ENCODE measurements at regions not wholly inside any gene's neighbourhood (a gene's known extent, or its start where the extent isn't known, plus 50 kb on each side); places are given as distances from the start of the nearest gene placed in this dataset.
A peak's percentile ranks its signal among the peaks of the same experiment; 100 is the strongest.
"Not testable (repeated sequence)": the region's sequence is repeated elsewhere in the genome, so short reads cannot be mapped to it uniquely, and the experiment has no call there.

DNA sequence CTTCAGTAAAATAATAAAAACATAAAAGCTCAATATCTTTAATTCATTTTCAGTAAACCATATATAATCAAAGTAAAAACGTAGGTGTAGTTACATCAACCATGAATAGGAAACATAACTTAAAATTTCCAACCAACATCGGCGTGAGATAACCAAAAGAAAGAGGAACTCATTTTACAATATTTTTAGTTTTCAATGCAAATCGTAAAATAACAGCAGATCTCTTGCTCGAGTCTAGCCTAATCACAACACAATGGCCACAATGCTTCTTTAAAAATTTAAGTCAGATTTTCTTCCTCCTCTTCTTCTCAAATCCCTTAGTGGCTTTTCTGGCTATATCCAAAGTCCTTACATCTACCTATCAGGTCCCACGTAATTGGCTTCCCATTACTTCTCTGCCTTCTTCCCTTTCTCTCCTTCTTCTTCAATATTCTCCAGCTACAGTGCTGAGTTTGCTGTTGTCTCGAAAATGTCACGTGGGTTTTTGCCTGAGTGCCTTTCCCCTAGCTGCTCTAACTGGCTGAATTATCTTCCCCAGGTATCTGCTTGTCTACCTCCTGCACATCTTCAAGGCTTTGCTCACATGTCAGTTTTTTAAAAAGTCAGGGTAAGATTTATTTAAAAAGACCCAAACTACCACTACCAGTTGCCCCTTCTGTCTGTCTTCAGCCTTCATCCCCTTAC is 90.9 kb upstream of the BANK1 start:
- H3K9me3 Mint-ChIP-seq (ENCODE audit: low read depth): no peaks in the 10 kb centered on the region
- TF ChIP-seq, protein P1, sequence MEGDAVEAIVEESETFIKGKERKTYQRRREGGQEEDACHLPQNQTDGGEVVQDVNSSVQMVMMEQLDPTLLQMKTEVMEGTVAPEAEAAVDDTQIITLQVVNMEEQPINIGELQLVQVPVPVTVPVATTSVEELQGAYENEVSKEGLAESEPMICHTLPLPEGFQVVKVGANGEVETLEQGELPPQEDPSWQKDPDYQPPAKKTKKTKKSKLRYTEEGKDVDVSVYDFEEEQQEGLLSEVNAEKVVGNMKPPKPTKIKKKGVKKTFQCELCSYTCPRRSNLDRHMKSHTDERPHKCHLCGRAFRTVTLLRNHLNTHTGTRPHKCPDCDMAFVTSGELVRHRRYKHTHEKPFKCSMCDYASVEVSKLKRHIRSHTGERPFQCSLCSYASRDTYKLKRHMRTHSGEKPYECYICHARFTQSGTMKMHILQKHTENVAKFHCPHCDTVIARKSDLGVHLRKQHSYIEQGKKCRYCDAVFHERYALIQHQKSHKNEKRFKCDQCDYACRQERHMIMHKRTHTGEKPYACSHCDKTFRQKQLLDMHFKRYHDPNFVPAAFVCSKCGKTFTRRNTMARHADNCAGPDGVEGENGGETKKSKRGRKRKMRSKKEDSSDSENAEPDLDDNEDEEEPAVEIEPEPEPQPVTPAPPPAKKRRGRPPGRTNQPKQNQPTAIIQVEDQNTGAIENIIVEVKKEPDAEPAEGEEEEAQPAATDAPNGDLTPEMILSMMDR (IDR thresholded peaks at IDR 0.05; ENCODE audit: unreplicated experiment): no peak
- no peaks in the 10 kb centered on the region for H3K27me3 Mint-ChIP-seq
- DNase-seq (ENCODE audit: low spot score, unreplicated experiment): no peak
- H3K36me3 Mint-ChIP-seq (ENCODE audit: insufficient read depth): no peaks in the 10 kb centered on the region
- H3K4me3 Mint-ChIP-seq (ENCODE audit: low read depth): no peak overlapping the region
- H3K27ac Mint-ChIP-seq: peak overlapping the region; percentile 6
- peaks cover 15% of the 10 kb centered on the region for H3K4me1 Mint-ChIP-seq (ENCODE audit: low read depth)

DNA sequence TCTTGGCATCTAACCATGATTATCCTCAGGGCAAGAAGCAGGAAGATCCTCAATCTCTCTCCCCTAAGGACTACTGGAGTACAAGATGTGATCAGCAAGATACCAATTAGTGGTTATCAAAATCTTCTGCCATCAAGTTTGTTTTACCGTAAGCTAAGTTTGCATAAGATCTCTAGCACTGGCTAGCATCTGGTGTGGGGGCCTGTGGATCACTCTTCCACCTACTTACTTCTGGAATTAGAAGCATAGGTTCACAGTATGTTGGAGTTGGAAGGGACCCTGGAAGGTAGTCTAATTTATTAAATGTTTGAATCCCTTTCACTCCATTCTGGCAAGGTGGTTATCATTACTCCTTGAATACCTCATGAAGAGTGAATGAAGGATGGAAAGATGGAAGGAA is 93.3 kb upstream of the BANK1 start:
- TF ChIP-seq, protein P1 (IDR thresholded peaks at IDR 0.05; ENCODE audit: unreplicated experiment): no peak
- DNase-seq (ENCODE audit: low spot score, unreplicated experiment): no peak
- Mint-ChIP-seq H3K4me3 (ENCODE audit: low read depth) (no peak overlapping the region), H3K36me3 (ENCODE audit: insufficient read depth) (no peaks in the 10 kb centered on the region), H3K27ac (peak overlapping the region; percentile 63), H3K9me3 (ENCODE audit: low read depth) (no peaks in the 10 kb centered on the region), H3K4me1 (ENCODE audit: low read depth) (peaks cover 17% of the 10 kb centered on the region), H3K27me3 (no peaks in the 10 kb centered on the region)

DNA sequence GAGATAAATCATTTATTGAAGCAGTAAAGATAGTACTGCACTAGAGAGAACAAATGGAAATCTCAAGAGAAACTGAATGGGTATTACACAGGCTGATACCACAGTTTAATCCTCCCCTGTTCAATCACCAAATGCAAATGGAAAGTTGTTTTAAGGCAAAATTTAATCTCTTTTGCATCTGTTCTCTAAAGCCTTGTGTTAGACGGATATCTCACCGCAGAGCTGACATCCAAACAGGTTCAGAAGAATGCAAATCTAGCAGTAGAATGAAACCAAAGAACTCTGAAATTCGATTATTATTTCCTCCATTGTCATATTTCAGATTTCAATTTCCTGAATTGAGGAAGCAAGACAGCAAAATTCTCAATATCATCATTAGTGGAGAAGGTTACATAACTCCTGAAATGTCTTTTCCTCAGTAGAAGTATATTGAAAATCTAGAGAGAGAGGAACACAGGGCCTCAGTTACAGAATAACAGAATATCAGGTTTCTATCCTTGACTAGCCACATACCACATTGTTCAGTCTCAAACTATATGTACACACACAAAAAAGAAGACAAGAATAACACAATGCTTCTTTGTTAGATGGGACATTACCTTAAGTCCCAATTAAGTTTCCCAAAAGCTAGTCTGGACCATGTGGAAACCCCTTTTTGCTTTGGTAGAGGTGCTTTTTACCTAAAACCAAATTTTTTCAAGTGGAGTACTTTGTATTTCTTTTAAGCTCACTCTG is 94.1 kb upstream of the BANK1 start:
- no peak for DNase-seq (ENCODE audit: low spot score, unreplicated experiment)
- H3K4me1 Mint-ChIP-seq (ENCODE audit: low read depth): peaks cover 17% of the 10 kb centered on the region
- H3K36me3 Mint-ChIP-seq (ENCODE audit: insufficient read depth): no peaks in the 10 kb centered on the region
- no peak overlapping the region for H3K4me3 Mint-ChIP-seq (ENCODE audit: low read depth)
- peak overlapping the region; percentile 63 for H3K27ac Mint-ChIP-seq
- no peaks in the 10 kb centered on the region for H3K27me3 Mint-ChIP-seq
- no peaks in the 10 kb centered on the region for H3K9me3 Mint-ChIP-seq (ENCODE audit: low read depth)
- TF ChIP-seq, protein P1 (IDR thresholded peaks at IDR 0.05; ENCODE audit: unreplicated experiment): no peak

DNA sequence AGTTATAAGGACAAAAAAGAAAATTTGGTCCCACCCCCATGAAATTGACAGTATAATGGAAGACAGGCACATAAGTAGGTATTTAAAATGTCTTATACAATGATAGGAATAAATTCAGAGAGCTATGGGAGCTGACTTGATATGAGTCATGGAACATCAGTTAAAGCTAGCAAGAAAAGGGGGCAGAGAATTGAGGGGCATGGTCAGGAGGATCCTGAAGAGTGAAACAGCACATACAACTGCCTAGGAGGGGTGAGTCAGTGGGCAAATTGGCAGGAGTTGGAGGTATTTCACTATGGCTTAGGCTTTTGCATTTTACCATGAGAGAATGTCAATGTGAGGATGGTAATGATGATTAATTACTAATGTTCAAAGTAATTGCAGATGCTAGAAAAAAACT is 95.4 kb upstream of the BANK1 start:
- Mint-ChIP-seq H3K27me3 (no peaks in the 10 kb centered on the region), H3K4me1 (ENCODE audit: low read depth) (peaks cover 17% of the 10 kb centered on the region), H3K27ac (no peak overlapping the region), H3K9me3 (ENCODE audit: low read depth) (no peaks in the 10 kb centered on the region), H3K36me3 (ENCODE audit: insufficient read depth) (no peaks in the 10 kb centered on the region), H3K4me3 (ENCODE audit: low read depth) (no peak overlapping the region)
- DNase-seq (ENCODE audit: low spot score, unreplicated experiment): no peak
- TF ChIP-seq, protein P1 (IDR thresholded peaks at IDR 0.05; ENCODE audit: unreplicated experiment): no peak

DNA sequence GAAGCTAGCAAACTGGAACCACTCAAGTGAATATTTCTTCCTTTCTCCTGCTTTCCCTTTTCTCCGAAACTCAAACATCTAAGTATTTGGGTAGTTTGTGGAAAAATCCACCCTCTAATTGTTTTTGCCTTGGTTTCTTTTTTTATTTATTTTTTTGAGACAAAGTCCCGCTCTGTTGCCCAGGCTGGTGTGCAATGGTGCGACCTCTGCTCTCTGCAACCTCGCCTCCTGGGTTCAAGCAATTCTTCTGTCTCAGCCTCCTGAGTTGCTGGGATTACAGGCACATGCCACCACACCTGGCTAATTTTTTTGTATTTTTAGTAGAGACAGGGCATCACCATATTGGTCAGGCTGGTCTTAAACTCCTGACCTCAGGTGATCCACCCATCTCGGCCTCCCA is 96.1 kb upstream of the BANK1 start:
- not testable (repeated sequence) for H3K27me3 Mint-ChIP-seq; DNase-seq (ENCODE audit: low spot score, unreplicated experiment); H3K4me3 Mint-ChIP-seq (ENCODE audit: low read depth); H3K27ac Mint-ChIP-seq; H3K36me3 Mint-ChIP-seq (ENCODE audit: insufficient read depth); H3K9me3 Mint-ChIP-seq (ENCODE audit: low read depth)
- peaks cover 17% of the 10 kb centered on the region for H3K4me1 Mint-ChIP-seq (ENCODE audit: low read depth)

Measured in progenitor cell of endocrine pancreas (in vitro differentiated cells).